ENCODE measurements at regions not wholly inside any gene's neighbourhood (a gene's known extent, or its start where the extent isn't known, plus 50 kb on each side); places are given as distances from the start of the nearest gene placed in this dataset.

DNA sequence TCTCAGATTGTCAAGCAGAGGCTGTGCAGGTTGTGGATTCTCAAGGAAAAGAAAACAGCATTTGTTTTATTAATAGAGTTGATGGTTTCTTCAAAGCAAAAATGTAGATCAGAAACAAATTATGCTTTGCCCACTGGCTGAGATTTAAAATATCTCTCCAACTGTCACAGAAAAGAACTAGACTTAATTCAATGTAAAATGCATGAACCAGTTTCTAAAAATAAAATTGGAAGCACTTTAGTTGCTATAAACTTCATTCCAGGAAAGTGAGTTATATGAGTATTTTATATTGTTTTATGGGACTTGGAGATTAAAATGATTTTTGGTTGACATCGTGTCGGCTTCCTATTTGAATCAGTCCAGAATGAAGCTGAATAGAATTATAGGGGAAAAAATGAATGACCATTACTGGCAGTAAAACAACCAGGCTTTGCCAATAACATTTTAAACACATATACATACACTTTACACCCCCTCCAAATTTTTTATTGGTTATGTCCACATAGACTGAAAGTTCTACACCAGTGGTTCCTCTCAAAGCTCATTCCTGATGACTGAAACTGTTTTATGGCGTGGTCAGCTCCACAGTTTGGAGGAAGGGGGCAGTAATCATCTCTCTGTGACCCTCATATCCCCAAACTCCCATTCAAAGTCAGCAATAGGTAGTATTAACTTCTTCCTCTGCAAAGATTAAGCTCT lies 55.5 kb upstream of the DAAM1 start:
- no peaks in the 10 kb centered on the region for H3K36me3 ChIP-seq (ENCODE audit: low read depth)
- DNase-seq = no peak
- BruUV-seq (replicated peaks) = no TSS peak
- H3K4me2 ChIP-seq = no peak overlapping the region
- intact Hi-C loops (cut with micrococcal nuclease; ENCODE audit: unreplicated experiment) = no loop called here
- no peak for TF ChIP-seq EZH2 (IDR thresholded peaks at IDR 0.05; ENCODE audit: low read depth)
- TF ChIP-seq, protein P1, sequence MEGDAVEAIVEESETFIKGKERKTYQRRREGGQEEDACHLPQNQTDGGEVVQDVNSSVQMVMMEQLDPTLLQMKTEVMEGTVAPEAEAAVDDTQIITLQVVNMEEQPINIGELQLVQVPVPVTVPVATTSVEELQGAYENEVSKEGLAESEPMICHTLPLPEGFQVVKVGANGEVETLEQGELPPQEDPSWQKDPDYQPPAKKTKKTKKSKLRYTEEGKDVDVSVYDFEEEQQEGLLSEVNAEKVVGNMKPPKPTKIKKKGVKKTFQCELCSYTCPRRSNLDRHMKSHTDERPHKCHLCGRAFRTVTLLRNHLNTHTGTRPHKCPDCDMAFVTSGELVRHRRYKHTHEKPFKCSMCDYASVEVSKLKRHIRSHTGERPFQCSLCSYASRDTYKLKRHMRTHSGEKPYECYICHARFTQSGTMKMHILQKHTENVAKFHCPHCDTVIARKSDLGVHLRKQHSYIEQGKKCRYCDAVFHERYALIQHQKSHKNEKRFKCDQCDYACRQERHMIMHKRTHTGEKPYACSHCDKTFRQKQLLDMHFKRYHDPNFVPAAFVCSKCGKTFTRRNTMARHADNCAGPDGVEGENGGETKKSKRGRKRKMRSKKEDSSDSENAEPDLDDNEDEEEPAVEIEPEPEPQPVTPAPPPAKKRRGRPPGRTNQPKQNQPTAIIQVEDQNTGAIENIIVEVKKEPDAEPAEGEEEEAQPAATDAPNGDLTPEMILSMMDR (conservative IDR thresholded peaks at IDR 0.05) = no peak
- no peak overlapping the region for H3K27ac ChIP-seq
- CTCF ChIA-PET = interaction anchor here (1.6 kb wide), 1 partner anchor 311 kb away, joined by 4 read pairs; no protein-coding TSS in a partner anchor
- no peaks in the 10 kb centered on the region for H3K79me2 ChIP-seq (ENCODE audit: low read depth)
- no peaks in the 10 kb centered on the region for H3K9me2 ChIP-seq (ENCODE audit: insufficient read depth)
- no peaks in the 10 kb centered on the region for H3K9me3 ChIP-seq (ENCODE audit: insufficient read depth, low read depth)
- H4K20me1 ChIP-seq (ENCODE audit: insufficient read depth) = no peaks in the 10 kb centered on the region
- POLR2A ChIA-PET (ENCODE audit: unreplicated experiment) = interaction anchor here (0.7 kb wide), 1 partner anchor 41 kb away, joined by 3 read pairs; no protein-coding TSS in a partner anchor
- no peaks in the 10 kb centered on the region for H3F3A ChIP-seq (ENCODE audit: insufficient read depth, low read depth)
- no peaks in the 10 kb centered on the region for H3K4me1 ChIP-seq (replicated peaks; ENCODE audit: insufficient read depth)
- H2AFZ ChIP-seq = no peak overlapping the region
- H3K4me3 ChIP-seq = no peak overlapping the region
- H3K27me3 ChIP-seq (ENCODE audit: insufficient read depth, low read depth) = no peaks in the 10 kb centered on the region

DNA sequence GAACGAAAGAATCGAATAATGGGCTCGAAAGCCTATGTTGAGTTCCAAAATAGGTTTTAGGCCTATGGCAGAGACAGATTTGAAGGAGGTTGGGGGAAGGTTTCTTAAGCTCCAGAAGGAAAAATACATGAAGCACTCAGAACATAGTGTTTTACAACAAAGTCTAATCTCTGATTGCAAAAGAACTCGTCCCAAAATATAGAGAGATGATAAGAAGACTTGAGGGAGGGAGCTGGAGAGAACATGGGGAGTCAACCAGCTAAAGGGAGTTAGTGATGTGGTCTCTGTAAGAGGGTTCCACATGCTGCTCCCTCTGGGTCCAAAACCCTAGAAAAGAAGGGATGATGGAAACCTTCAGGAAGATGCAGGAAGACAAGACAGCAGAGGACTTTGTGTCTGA lies 54.8 kb upstream of the DAAM1 start:
- Histone ChIP-seq H3K36me3 (ENCODE audit: low read depth) (no peaks in the 10 kb centered on the region), H2AFZ (no peak overlapping the region), H3K4me3 (no peak overlapping the region), H3K4me2 (no peak overlapping the region), H3K9me2 (ENCODE audit: insufficient read depth) (no peaks in the 10 kb centered on the region), H3K27me3 (ENCODE audit: insufficient read depth, low read depth) (no peaks in the 10 kb centered on the region), H3K4me1 (replicated peaks; ENCODE audit: insufficient read depth) (no peaks in the 10 kb centered on the region), H3K79me2 (ENCODE audit: low read depth) (no peaks in the 10 kb centered on the region), H3K27ac (no peak overlapping the region), H3F3A (ENCODE audit: insufficient read depth, low read depth) (no peaks in the 10 kb centered on the region), H4K20me1 (ENCODE audit: insufficient read depth) (no peaks in the 10 kb centered on the region), H3K9me3 (ENCODE audit: insufficient read depth, low read depth) (no peaks in the 10 kb centered on the region)
- TF ChIP-seq, protein P1 (conservative IDR thresholded peaks at IDR 0.05) = no peak
- no peak for TF ChIP-seq EZH2 (IDR thresholded peaks at IDR 0.05; ENCODE audit: low read depth)
- intact Hi-C loops (cut with micrococcal nuclease; ENCODE audit: unreplicated experiment) = no loop called here
- DNase-seq = no peak
- ChIA-PET POLR2A (ENCODE audit: unreplicated experiment) (no interaction called here), CTCF (interaction anchor here (1.6 kb wide), 1 partner anchor 310 kb away, joined by 4 read pairs; no protein-coding TSS in a partner anchor)
- no TSS peak for BruUV-seq (replicated peaks)

DNA sequence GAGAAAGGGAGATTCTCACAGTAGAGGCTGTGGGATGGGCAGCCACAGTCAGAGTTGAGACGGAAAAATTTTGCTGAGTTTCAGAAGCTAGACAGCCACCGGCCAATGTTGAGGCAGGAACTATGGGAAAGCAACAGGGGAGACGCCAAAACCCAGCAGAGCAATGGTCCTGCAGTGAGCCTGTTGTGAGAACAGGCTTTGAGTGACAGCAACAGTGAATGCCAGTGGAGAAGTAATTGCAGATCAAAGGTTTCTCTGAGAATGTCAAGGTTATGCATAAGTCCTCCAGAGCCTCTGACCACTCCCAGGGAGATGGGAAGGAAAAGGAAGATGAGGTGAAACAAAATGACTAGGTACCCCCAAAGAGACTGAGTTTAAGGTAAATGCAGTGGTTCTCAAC lies 54.2 kb upstream of the DAAM1 start:
- H3K4me2 ChIP-seq = no peak overlapping the region
- no peak overlapping the region for H2AFZ ChIP-seq
- H3K9me3 ChIP-seq (ENCODE audit: insufficient read depth, low read depth) = no peaks in the 10 kb centered on the region
- no peaks in the 10 kb centered on the region for H3K27me3 ChIP-seq (ENCODE audit: insufficient read depth, low read depth)
- intact Hi-C loops (cut with micrococcal nuclease; ENCODE audit: unreplicated experiment) = no loop called here
- no TSS peak for BruUV-seq (replicated peaks)
- no peaks in the 10 kb centered on the region for H3K79me2 ChIP-seq (ENCODE audit: low read depth)
- no peaks in the 10 kb centered on the region for H3K4me1 ChIP-seq (replicated peaks; ENCODE audit: insufficient read depth)
- POLR2A ChIA-PET (ENCODE audit: unreplicated experiment) = interaction anchor here (0.7 kb wide), 1 partner anchor 224 kb away, joined by 3 read pairs; no protein-coding TSS in a partner anchor
- H3K36me3 ChIP-seq (ENCODE audit: low read depth) = no peaks in the 10 kb centered on the region
- H3K9me2 ChIP-seq (ENCODE audit: insufficient read depth) = no peaks in the 10 kb centered on the region
- CTCF ChIA-PET = interaction anchor here (1.6 kb wide), 1 partner anchor 309 kb away, joined by 4 read pairs; no protein-coding TSS in a partner anchor
- no peak overlapping the region for H3K27ac ChIP-seq
- no peak overlapping the region for H3K4me3 ChIP-seq
- no peak for DNase-seq
- no peaks in the 10 kb centered on the region for H3F3A ChIP-seq (ENCODE audit: insufficient read depth, low read depth)
- TF ChIP-seq EZH2 (IDR thresholded peaks at IDR 0.05; ENCODE audit: low read depth) = no peak
- TF ChIP-seq, protein P1 (conservative IDR thresholded peaks at IDR 0.05) = no peak
- no peaks in the 10 kb centered on the region for H4K20me1 ChIP-seq (ENCODE audit: insufficient read depth)
